ENCODE measurements at regions not wholly inside any gene's neighbourhood (a gene's known extent, or its start where the extent isn't known, plus 50 kb on each side); places are given as distances from the start of the nearest gene placed in this dataset.

DNA sequence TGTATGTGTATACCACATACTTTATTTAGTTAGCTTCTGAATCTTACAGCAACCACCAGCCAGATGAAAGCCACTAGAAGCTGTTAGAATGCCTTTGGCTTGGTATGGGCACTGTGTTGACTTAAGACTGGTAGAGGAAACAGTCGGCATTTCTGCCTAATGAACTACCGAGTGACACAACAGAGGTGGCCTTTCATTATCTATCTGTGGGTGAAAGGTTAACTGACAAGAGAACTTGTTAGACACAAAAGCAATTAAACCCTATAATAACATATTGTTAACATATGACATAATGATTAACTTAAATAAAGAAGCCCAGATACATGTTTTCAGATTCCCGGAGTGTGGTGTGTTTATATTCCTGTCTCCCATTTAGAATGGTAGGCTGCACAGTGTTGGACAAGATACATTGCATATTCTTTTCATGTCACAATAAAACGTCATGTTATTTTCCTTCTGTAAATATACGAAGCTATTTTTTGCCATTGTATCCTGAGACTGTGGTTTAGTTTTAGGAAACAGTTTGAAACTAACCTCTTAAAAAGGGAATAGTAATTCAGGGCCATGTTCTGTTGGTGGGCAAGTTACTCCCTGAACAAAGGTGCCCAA is 181.5 kb downstream of the SLIT2 start:
- TF ChIP-seq, protein P1, sequence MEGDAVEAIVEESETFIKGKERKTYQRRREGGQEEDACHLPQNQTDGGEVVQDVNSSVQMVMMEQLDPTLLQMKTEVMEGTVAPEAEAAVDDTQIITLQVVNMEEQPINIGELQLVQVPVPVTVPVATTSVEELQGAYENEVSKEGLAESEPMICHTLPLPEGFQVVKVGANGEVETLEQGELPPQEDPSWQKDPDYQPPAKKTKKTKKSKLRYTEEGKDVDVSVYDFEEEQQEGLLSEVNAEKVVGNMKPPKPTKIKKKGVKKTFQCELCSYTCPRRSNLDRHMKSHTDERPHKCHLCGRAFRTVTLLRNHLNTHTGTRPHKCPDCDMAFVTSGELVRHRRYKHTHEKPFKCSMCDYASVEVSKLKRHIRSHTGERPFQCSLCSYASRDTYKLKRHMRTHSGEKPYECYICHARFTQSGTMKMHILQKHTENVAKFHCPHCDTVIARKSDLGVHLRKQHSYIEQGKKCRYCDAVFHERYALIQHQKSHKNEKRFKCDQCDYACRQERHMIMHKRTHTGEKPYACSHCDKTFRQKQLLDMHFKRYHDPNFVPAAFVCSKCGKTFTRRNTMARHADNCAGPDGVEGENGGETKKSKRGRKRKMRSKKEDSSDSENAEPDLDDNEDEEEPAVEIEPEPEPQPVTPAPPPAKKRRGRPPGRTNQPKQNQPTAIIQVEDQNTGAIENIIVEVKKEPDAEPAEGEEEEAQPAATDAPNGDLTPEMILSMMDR (IDR thresholded peaks at IDR 0.05; ENCODE audit: borderline replicate concordance, extremely low read depth, low read length, poor library complexity, severe bottlenecking) = no peak
- no peak for TF ChIP-seq EZH2 (IDR thresholded peaks at IDR 0.05; ENCODE audit: borderline replicate concordance, low read depth, low read length, severe bottlenecking)

Data from DND-41 (cell line).